VCaP (cell line): ENCODE measurements at regions not wholly inside any gene's neighbourhood (a gene's known extent, or its start where the extent isn't known, plus 50 kb on each side); places are given as distances from the start of the nearest gene placed in this dataset.

Experiments used
- H3K27ac ChIP-seq: fragments of 450-650 bp; 2 replicates; pipeline ENCODE4 v1.5.1; 2017
- CTCF ChIP-seq: fragments of 450-650 bp; conservative IDR thresholded peaks from 2 replicates; pipeline ENCODE4 v1.5.1; 2017; ENCODE audit warnings: mild to moderate bottlenecking, moderate library complexity

GRCh38 chr12:59393506-59393905 lies 202.3 kb upstream of the SLC16A7 start:
- TF ChIP-seq CTCF: no peak
- H3K27ac ChIP-seq: no peak overlapping the region

DNA sequence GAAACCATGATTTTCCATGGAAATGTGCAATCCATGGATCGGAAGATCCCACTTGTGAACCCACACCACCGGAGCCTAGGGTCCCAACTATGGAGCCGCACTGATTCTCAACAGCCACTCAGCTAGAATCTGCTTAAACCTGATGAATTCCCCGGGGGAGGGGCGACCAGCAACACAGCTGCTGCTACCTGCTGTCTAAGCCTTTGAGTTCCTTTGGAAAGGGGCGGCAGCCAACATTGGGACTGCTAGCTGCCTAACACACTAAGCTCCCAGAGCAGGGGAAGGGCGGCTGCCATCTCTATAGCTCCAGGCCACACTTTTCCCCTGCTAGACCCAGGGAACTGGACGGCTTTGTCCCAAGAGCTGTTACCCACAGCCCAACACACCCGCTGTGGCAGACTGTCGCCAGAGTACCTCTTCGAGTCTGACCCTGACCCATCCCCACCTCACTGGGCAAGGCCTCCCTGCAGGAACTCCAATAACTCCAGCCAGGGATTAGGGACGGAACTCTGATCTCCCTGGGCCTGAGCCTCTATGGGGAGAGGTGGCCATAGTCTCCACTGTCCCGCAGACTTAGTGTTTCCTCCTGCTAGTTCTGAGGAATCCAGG lies 205.8 kb upstream of the SLC16A7 start:
- H3K27ac ChIP-seq: no peak overlapping the region
- no peak for TF ChIP-seq CTCF

DNA sequence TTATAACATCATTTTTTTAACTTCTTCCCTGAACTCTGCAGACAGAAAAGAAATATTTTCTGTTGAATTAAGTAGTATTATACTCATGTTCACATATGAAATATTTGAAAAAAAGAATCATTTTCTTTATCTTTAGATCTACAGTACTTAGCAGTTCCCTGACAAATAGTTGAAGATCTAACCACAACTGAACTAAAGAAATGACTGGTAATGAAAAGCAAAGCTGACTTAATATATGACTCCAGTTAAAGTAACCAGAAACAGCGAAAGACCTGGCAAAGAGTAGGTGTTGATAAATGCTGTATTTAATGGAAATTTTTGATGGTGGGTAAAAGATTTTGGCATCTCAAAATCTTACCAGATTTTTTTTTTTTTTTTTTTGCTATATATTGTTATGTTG lies 207.1 kb upstream of the SLC16A7 start:
- no peak for TF ChIP-seq CTCF
- no peak overlapping the region for H3K27ac ChIP-seq

- TF ChIP-seq CTCF: no peak
- no peak overlapping the region for H3K27ac ChIP-seq
These were observed 207.7 kb upstream of the SLC16A7 start for GRCh38 chr12:59388176-59388575.

GRCh38 chr12:59386236-59386635 lies 209.6 kb upstream of the SLC16A7 start:
- no peak overlapping the region for H3K27ac ChIP-seq
- no peak for TF ChIP-seq CTCF

- no peak for TF ChIP-seq CTCF
- no peak overlapping the region for H3K27ac ChIP-seq
These were observed 212.6 kb upstream of the SLC16A7 start for GRCh38 chr12:59383079-59383822.

GRCh38 chr12:59382282-59383078 lies 213.3 kb upstream of the SLC16A7 start:
- no peak for TF ChIP-seq CTCF
- H3K27ac ChIP-seq: no peak overlapping the region
